H9 (cell line): ENCODE measurements at regions not wholly inside any gene's neighbourhood (a gene's known extent, or its start where the extent isn't known, plus 50 kb on each side); places are given as distances from the start of the nearest gene placed in this dataset.

Source experiments
- DNase-seq: peaks from one replicate; pipeline ENCODE4 v3.0.0-alpha.2; 2017
- H2AFZ ChIP-seq: one replicate; pipeline ENCODE4 v1.6.1; 2013; ENCODE audit warnings: mild to moderate bottlenecking, low read length, control low read depth, moderate library complexity
- H2AK5ac ChIP-seq: 2 replicates; pipeline ENCODE4 v1.6.1; 2013; ENCODE audit warnings: low read length, control low read depth, mixed read lengths; ENCODE audit not compliant: insufficient read length
- H2BK120ac ChIP-seq: one replicate; pipeline ENCODE4 v1.6.1; 2013; ENCODE audit warnings: low read depth, mild to moderate bottlenecking, low read length, control low read depth, inconsistent platforms; ENCODE audit not compliant: poor library complexity, severe bottlenecking
- H2BK12ac ChIP-seq: 2 replicates; pipeline ENCODE4 v1.6.1; 2013; ENCODE audit warnings: low read length, control low read depth, mixed read lengths, low read depth; ENCODE audit not compliant: insufficient read length
- H2BK15ac ChIP-seq: 2 replicates; pipeline ENCODE4 v1.6.1; 2013; ENCODE audit warnings: low read depth, low read length, control low read depth
- H2BK20ac ChIP-seq: one replicate; pipeline ENCODE4 v1.6.1; 2013; ENCODE audit warnings: low read depth, mild to moderate bottlenecking, low read length, control low read depth, inconsistent platforms; ENCODE audit not compliant: poor library complexity, severe bottlenecking
- H2BK5ac ChIP-seq: 2 replicates; pipeline ENCODE4 v1.6.1; 2013; ENCODE audit warnings: low read length, control low read depth, mixed read lengths; ENCODE audit not compliant: insufficient read length
- H3K14ac ChIP-seq: 2 replicates; pipeline ENCODE4 v1.6.1; 2013; ENCODE audit warnings: low read length, control low read depth; ENCODE audit not compliant: insufficient read depth
- H3K18ac ChIP-seq: 2 replicates; pipeline ENCODE4 v1.6.1; 2013; ENCODE audit warnings: low read depth, mild to moderate bottlenecking, mixed read lengths, low read length, control low read depth; ENCODE audit not compliant: insufficient read length
- H3K23ac ChIP-seq: 2 replicates; pipeline ENCODE4 v1.6.1; 2013; ENCODE audit warnings: low read length, control low read depth, mixed read lengths, low read depth; ENCODE audit not compliant: insufficient read length
- H3K23me2 ChIP-seq: 2 replicates; pipeline ENCODE4 v1.6.1; 2013; ENCODE audit warnings: low read depth, mild to moderate bottlenecking, mixed read lengths, low read length, control low read depth; ENCODE audit not compliant: insufficient read length, poor library complexity, severe bottlenecking
- H3K27ac ChIP-seq: 2 replicates; pipeline ENCODE4 v1.5.1; 2013; ENCODE audit warnings: low read length, control low read depth, mixed read lengths, low read depth; ENCODE audit not compliant: insufficient read length
- H3K27me3 ChIP-seq: 2 replicates; pipeline ENCODE4 v1.6.1; 2013; ENCODE audit warnings: low read length, control low read depth, inconsistent platforms; ENCODE audit not compliant: insufficient read depth
- H3K4ac ChIP-seq: 2 replicates; pipeline ENCODE4 v1.6.1; 2013; ENCODE audit warnings: low read depth, mild to moderate bottlenecking, control low read depth, inconsistent platforms, low read length, moderate library complexity
- H3K4me1 ChIP-seq: 2 replicates; pipeline ENCODE4 v1.6.1; 2013; ENCODE audit warnings: low read length, control low read depth, inconsistent platforms; ENCODE audit not compliant: insufficient read depth
- H3K4me2 ChIP-seq: 2 replicates; pipeline ENCODE4 v1.6.1; 2013; ENCODE audit warnings: low read length, control low read depth, mixed read lengths; ENCODE audit not compliant: insufficient read length, insufficient read depth
- H3K56ac ChIP-seq: 2 replicates; pipeline ENCODE4 v1.6.1; 2013; ENCODE audit warnings: low read depth, mild to moderate bottlenecking, mixed read lengths, low read length, control low read depth; ENCODE audit not compliant: insufficient read length
- H3K79me1 ChIP-seq: 2 replicates; pipeline ENCODE4 v1.6.1; 2013; ENCODE audit warnings: low read depth, mild to moderate bottlenecking, moderate library complexity, low read length, control low read depth, inconsistent platforms; ENCODE audit not compliant: insufficient read depth, poor library complexity, severe bottlenecking
- H3K79me2 ChIP-seq: 2 replicates; pipeline ENCODE4 v1.6.1; 2013; ENCODE audit warnings: low read length, control low read depth, inconsistent platforms; ENCODE audit not compliant: insufficient read depth
- H3K9ac ChIP-seq: 2 replicates; pipeline ENCODE4 v1.6.1; 2013; ENCODE audit warnings: low read length, control low read depth, mixed read lengths; ENCODE audit not compliant: insufficient read length; ENCODE audit errors: extremely low read depth
- H3K9me3 ChIP-seq: one replicate; pipeline ENCODE4 v1.6.1; 2013; ENCODE audit warnings: low read depth, low read length, inconsistent platforms; ENCODE audit not compliant: control insufficient read depth
- H3T11ph ChIP-seq: one replicate; pipeline ENCODE4 v1.6.1; 2013; ENCODE audit warnings: mild to moderate bottlenecking, low read length, control low read depth, inconsistent platforms
- H4K20me1 ChIP-seq: one replicate; pipeline ENCODE4 v1.6.1; 2013; ENCODE audit not compliant: control insufficient read depth, insufficient read length, insufficient read depth
- H4K5ac ChIP-seq: 2 replicates; pipeline ENCODE4 v1.6.1; 2013; ENCODE audit warnings: low read depth, mild to moderate bottlenecking, mixed read lengths, low read length, control low read depth; ENCODE audit not compliant: insufficient read length
- H4K8ac ChIP-seq: replicated peaks from 2 replicates; pipeline ENCODE4 v1.6.1; 2013; ENCODE audit warnings: low read length, control low read depth, mixed read lengths, low read depth; ENCODE audit not compliant: insufficient read length
- H4K91ac ChIP-seq: 2 replicates; pipeline ENCODE4 v1.6.1; 2013; ENCODE audit warnings: low read depth, mild to moderate bottlenecking, moderate library complexity, mixed read lengths, low read length, control low read depth; ENCODE audit not compliant: insufficient read length
- H3K27ac Mint-ChIP-seq, 3 experiments: 2 replicates in 2 of 3; 3 replicates in 1 of 3; pipeline ENCODE4 v1.8.0; 2020 to 2021; ENCODE audit warnings: mixed read lengths in 3 of 3, mild to moderate bottlenecking in 1 of 3, moderate library complexity in 1 of 3
- H3K27me3 Mint-ChIP-seq: 2 replicates; pipeline ENCODE4 v1.8.0; 2021; ENCODE audit warnings: low read depth, mild to moderate bottlenecking, moderate library complexity, mixed read lengths
- H3K36me3 Mint-ChIP-seq, 3 experiments: 2 replicates in 2 of 3; 3 replicates in 1 of 3; pipeline ENCODE4 v1.8.0; 2020 to 2021; ENCODE audit warnings: low read depth in 3 of 3, mixed read lengths in 3 of 3; ENCODE audit not compliant: insufficient read depth in 1 of 3
- H3K4me1 Mint-ChIP-seq, 2 experiments: 2 replicates each; pipeline ENCODE4 v1.8.0; 2020; ENCODE audit warnings: mixed read lengths in 2 of 2
- H3K4me3 Mint-ChIP-seq, 2 experiments: 2 replicates in 1 of 2; 3 replicates in 1 of 2; pipeline ENCODE4 v1.8.0; 2020 to 2021; ENCODE audit warnings: mild to moderate bottlenecking in 2 of 2, mixed read lengths in 2 of 2, moderate library complexity in 1 of 2
- H3K9me3 Mint-ChIP-seq, 2 experiments: 2 replicates in 1 of 2; 3 replicates in 1 of 2; pipeline ENCODE4 v1.8.0; 2020; ENCODE audit warnings: mild to moderate bottlenecking in 2 of 2, mixed read lengths in 2 of 2, moderate library complexity in 1 of 2
- WGBS: extraction: QIAGEN DNeasy Blood & Tissue Kit; methylation state at CpG from one replicate; pipeline ENCODE4 v1.1.7; 2013; ENCODE audit warnings: missing lambda C conversion rate, low lambda C conversion rate, mixed read lengths; ENCODE audit not compliant: insufficient read length; ENCODE audit errors: extremely low coverage; 5-methylcytosine and 5-hydroxymethylcytosine counted together
- TF ChIP-seq, protein P1 (sequence below): fragments of 200-600 bp; sonication (generic); conservative IDR thresholded peaks from 3 replicates; pipeline ENCODE4 v1.8.0; 2021; ENCODE audit warnings: antibody characterized with exemption, mild to moderate bottlenecking

GRCh38 chr7:54080971-54081370, 461.2 kb upstream of the VSTM2A start:
- Histone ChIP-seq H3K18ac (no peak overlapping the region), H2BK12ac (no peak overlapping the region), H3K79me2 (no peaks in the 10 kb centered on the region), H2AK5ac (no peak overlapping the region), H3K4me1 (no peaks in the 10 kb centered on the region), H2BK15ac (no peak overlapping the region), H2BK20ac (no peak overlapping the region), H3K23me2 (no peaks in the 10 kb centered on the region), H4K8ac (no peak overlapping the region), H3K56ac (no peak overlapping the region), H2BK5ac (no peak overlapping the region), H3K27ac (no peak overlapping the region), H3T11ph (no peak overlapping the region), H4K5ac (no peak overlapping the region), H3K4me2 (no peak overlapping the region), H3K79me1 (no peaks in the 10 kb centered on the region), H2BK120ac (no peak overlapping the region), H3K27me3 (no peaks in the 10 kb centered on the region), H4K20me1 (no peaks in the 10 kb centered on the region), H4K91ac (no peak overlapping the region), H3K9ac (no peak overlapping the region), H3K4ac (no peak overlapping the region), H3K14ac (no peak overlapping the region), H2AFZ (no peak overlapping the region), H3K23ac (no peak overlapping the region), H3K9me3 (no peaks in the 10 kb centered on the region)
- no peak overlapping the region for H3K4me3 Mint-ChIP-seq
- peaks cover 0 to 4% of the 10 kb centered on the region in 2 experiments; a peak in 3 of 5 replicates for H3K9me3 Mint-ChIP-seq
- H3K4me1 Mint-ChIP-seq = peaks cover 0 to 2% of the 10 kb centered on the region in 2 experiments; a peak in 1 of 4 replicates
- H3K27ac Mint-ChIP-seq = no peak overlapping the region; a peak in 1 of 7 replicates
- no peak for DNase-seq
- H3K36me3 Mint-ChIP-seq = no peaks in the 10 kb centered on the region; a peak in 2 of 7 replicates
- H3K27me3 Mint-ChIP-seq = no peaks in the 10 kb centered on the region
- no CpG with 5 or more reads among the region's 4 CpGs for WGBS
- TF ChIP-seq, protein P1, sequence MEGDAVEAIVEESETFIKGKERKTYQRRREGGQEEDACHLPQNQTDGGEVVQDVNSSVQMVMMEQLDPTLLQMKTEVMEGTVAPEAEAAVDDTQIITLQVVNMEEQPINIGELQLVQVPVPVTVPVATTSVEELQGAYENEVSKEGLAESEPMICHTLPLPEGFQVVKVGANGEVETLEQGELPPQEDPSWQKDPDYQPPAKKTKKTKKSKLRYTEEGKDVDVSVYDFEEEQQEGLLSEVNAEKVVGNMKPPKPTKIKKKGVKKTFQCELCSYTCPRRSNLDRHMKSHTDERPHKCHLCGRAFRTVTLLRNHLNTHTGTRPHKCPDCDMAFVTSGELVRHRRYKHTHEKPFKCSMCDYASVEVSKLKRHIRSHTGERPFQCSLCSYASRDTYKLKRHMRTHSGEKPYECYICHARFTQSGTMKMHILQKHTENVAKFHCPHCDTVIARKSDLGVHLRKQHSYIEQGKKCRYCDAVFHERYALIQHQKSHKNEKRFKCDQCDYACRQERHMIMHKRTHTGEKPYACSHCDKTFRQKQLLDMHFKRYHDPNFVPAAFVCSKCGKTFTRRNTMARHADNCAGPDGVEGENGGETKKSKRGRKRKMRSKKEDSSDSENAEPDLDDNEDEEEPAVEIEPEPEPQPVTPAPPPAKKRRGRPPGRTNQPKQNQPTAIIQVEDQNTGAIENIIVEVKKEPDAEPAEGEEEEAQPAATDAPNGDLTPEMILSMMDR = no peak
